BJ (cell line): ENCODE measurements at regions not wholly inside any gene's neighbourhood (a gene's known extent, or its start where the extent isn't known, plus 50 kb on each side); places are given as distances from the start of the nearest gene placed in this dataset.

Experiments used
- CTCF ChIA-PET: fragments of 350-600 bp; formaldehyde crosslinking; extraction: SDS; loops from one replicate; lab custom pipeline; 2021; ENCODE audit warnings: antibody characterized with exemption, inconsistent platforms; lab: Yijun Ruan, JAX
- POLR2A ChIA-PET: fragments of 300-600 bp; sonication (Branson Sonifier 250); formaldehyde crosslinking; extraction: SDS; loops from one replicate; lab custom pipeline; 2021; ENCODE audit warnings: antibody characterized with exemption; lab: Charles Lee
- DNase-seq: peaks from one replicate; pipeline ENCODE4 v3.0.0-alpha.2; 2011; ENCODE audit warnings: low read depth
- H3K27me3 ChIP-seq: 2 replicates; pipeline ENCODE4 v1.6.0; 2011; ENCODE audit warnings: low read length; ENCODE audit not compliant: control insufficient read depth, insufficient read depth
- H3K36me3 ChIP-seq: 2 replicates; pipeline ENCODE4 v1.5.1; 2011; ENCODE audit warnings: low read length; ENCODE audit not compliant: control insufficient read depth, insufficient read depth
- H3K4me3 ChIP-seq: 2 replicates; pipeline ENCODE4 v1.5.1; 2011; ENCODE audit warnings: low read depth, mild to moderate bottlenecking, control low read depth, low read length
- TF ChIP-seq, protein P1 (sequence below): IDR thresholded peaks from 2 replicates; pipeline ENCODE4 v1.5.1; 2011; ENCODE audit warnings: low read depth, mild to moderate bottlenecking, control low read depth, inconsistent platforms, low read length, moderate library complexity; ENCODE audit not compliant: insufficient read depth

DNA sequence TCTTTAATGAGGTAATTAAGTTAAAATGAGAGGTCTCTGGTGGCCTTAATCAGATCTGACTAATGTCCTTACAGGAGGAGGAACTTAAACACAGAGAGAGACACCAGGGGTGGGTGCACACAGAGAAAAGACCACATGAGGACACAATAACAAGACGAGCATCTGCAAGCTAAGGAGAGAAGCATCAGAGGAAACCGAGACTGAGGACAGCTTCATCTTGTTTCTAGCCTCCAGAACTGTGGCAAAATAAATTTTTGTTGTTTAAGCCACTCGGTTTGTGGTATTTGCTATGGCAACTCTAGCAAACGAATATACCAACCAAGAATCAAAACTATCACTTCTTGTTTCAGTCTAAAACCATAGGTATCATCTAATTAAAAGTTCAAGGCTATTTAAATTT is 400.1 kb downstream of the PID1 start:
- TF ChIP-seq, protein P1, sequence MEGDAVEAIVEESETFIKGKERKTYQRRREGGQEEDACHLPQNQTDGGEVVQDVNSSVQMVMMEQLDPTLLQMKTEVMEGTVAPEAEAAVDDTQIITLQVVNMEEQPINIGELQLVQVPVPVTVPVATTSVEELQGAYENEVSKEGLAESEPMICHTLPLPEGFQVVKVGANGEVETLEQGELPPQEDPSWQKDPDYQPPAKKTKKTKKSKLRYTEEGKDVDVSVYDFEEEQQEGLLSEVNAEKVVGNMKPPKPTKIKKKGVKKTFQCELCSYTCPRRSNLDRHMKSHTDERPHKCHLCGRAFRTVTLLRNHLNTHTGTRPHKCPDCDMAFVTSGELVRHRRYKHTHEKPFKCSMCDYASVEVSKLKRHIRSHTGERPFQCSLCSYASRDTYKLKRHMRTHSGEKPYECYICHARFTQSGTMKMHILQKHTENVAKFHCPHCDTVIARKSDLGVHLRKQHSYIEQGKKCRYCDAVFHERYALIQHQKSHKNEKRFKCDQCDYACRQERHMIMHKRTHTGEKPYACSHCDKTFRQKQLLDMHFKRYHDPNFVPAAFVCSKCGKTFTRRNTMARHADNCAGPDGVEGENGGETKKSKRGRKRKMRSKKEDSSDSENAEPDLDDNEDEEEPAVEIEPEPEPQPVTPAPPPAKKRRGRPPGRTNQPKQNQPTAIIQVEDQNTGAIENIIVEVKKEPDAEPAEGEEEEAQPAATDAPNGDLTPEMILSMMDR: no peak
- DNase-seq: no peak
- Histone ChIP-seq H3K36me3 (no peaks in the 10 kb centered on the region), H3K4me3 (no peak overlapping the region), H3K27me3 (no peaks in the 10 kb centered on the region)
- ChIA-PET CTCF (no interaction called here), POLR2A (no interaction called here)

DNA sequence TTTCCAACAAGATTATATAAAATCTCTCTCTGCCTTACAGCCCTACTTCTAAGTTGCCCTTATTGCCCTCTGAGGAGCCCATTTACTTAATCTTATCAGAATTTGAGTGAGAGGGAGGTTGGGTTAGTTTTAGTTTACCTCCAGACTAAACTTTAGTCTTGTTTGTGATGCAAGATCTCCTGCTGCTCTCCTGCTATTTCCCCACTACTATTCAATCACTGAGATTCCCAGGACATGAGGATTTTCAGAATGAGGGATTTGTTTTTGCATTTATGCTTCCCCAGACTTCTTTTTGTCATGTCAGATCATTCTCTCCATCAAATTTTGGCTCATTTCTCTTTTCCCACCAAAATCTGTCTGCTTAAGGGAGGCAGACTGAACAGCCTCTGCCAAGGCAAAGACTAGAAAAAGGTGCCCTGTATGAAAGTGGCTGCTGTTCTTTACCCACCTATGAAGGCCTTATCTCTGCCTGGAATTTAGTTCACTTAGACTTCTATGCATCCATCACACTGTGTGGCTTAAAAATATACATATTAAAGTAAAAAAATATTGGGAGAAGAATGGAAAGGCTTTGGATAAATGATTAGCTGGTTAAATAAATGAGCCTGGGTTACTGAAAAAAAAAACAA is 401.3 kb downstream of the PID1 start:
- CTCF ChIA-PET: no interaction called here
- Histone ChIP-seq H3K27me3 (no peaks in the 10 kb centered on the region), H3K36me3 (no peaks in the 10 kb centered on the region), H3K4me3 (no peak overlapping the region)
- DNase-seq: no peak
- POLR2A ChIA-PET: no interaction called here
- TF ChIP-seq, protein P1: no peak

GRCh38 chr2:228867406-228867805 is 403.7 kb downstream of the PID1 start:
- POLR2A ChIA-PET: no interaction called here
- TF ChIP-seq, protein P1: no peak
- Histone ChIP-seq H3K27me3 (no peaks in the 10 kb centered on the region), H3K4me3 (no peak overlapping the region), H3K36me3 (no peaks in the 10 kb centered on the region)
- no peak for DNase-seq
- CTCF ChIA-PET: no interaction called here

GRCh38 chr2:228866781-228867180 is 404.3 kb downstream of the PID1 start:
- H3K4me3 ChIP-seq: no peak overlapping the region
- ChIA-PET CTCF (interaction anchor here (1.0 kb wide), 1 partner anchor 13 kb away, joined by 3 read pairs; no protein-coding TSS in a partner anchor), POLR2A (no interaction called here)
- H3K27me3 ChIP-seq: no peaks in the 10 kb centered on the region
- TF ChIP-seq, protein P1: no peak
- DNase-seq: peak; percentile 35
- no peaks in the 10 kb centered on the region for H3K36me3 ChIP-seq

GRCh38 chr2:228866044-228866443 is 405.0 kb downstream of the PID1 start:
- no peaks in the 10 kb centered on the region for H3K36me3 ChIP-seq

More at GRCh38 chr2:228866044-228866443, 405.0 kb downstream of the PID1 start:
- POLR2A ChIA-PET: no interaction called here
- CTCF ChIA-PET: interaction anchor here (1.0 kb wide), 1 partner anchor 14 kb away, joined by 3 read pairs; no protein-coding TSS in a partner anchor
- no peak for DNase-seq
- TF ChIP-seq, protein P1: no peak
- Histone ChIP-seq H3K4me3 (no peak overlapping the region), H3K27me3 (no peaks in the 10 kb centered on the region)
